ENCODE measurements at regions not wholly inside any gene's neighbourhood (a gene's known extent, or its start where the extent isn't known, plus 50 kb on each side); places are given as distances from the start of the nearest gene placed in this dataset.

GRCh38 chr3:104101736-104102135 is 1265.0 kb upstream of the ALCAM start:
- DNase-seq (ENCODE audit: low spot score) = no peak
- Mint-ChIP-seq H3K27ac (ENCODE audit: unreplicated experiment) (no peak overlapping the region), H3K4me3 (ENCODE audit: unreplicated experiment) (no peak overlapping the region), H3K4me1 (ENCODE audit: low read depth) (no peaks in the 10 kb centered on the region), H3K27me3 (ENCODE audit: low read depth) (no peaks in the 10 kb centered on the region), H3K9me3 (ENCODE audit: low read depth) (peaks cover 2% of the 10 kb centered on the region), H3K36me3 (ENCODE audit: low read depth) (no peaks in the 10 kb centered on the region)
- TF ChIP-seq CTCF (IDR thresholded peaks at IDR 0.05) = no peak

GRCh38 chr3:104102386-104102785 is 1264.3 kb upstream of the ALCAM start:
- Mint-ChIP-seq H3K4me1 (ENCODE audit: low read depth) (no peaks in the 10 kb centered on the region), H3K9me3 (ENCODE audit: low read depth) (peaks cover 2% of the 10 kb centered on the region), H3K4me3 (ENCODE audit: unreplicated experiment) (no peak overlapping the region), H3K27me3 (ENCODE audit: low read depth) (no peaks in the 10 kb centered on the region), H3K36me3 (ENCODE audit: low read depth) (no peaks in the 10 kb centered on the region), H3K27ac (ENCODE audit: unreplicated experiment) (no peak overlapping the region)
- no peak for DNase-seq (ENCODE audit: low spot score)
- peak; percentile 83 for TF ChIP-seq CTCF (IDR thresholded peaks at IDR 0.05)

GRCh38 chr3:104106276-104106675 is 1260.4 kb upstream of the ALCAM start:
- Mint-ChIP-seq H3K4me3 (ENCODE audit: unreplicated experiment) (no peak overlapping the region), H3K4me1 (ENCODE audit: low read depth) (no peaks in the 10 kb centered on the region), H3K9me3 (ENCODE audit: low read depth) (no peaks in the 10 kb centered on the region), H3K36me3 (ENCODE audit: low read depth) (no peaks in the 10 kb centered on the region), H3K27ac (ENCODE audit: unreplicated experiment) (no peak overlapping the region), H3K27me3 (ENCODE audit: low read depth) (no peaks in the 10 kb centered on the region)
- DNase-seq (ENCODE audit: low spot score) = no peak
- TF ChIP-seq CTCF (IDR thresholded peaks at IDR 0.05) = no peak

DNA sequence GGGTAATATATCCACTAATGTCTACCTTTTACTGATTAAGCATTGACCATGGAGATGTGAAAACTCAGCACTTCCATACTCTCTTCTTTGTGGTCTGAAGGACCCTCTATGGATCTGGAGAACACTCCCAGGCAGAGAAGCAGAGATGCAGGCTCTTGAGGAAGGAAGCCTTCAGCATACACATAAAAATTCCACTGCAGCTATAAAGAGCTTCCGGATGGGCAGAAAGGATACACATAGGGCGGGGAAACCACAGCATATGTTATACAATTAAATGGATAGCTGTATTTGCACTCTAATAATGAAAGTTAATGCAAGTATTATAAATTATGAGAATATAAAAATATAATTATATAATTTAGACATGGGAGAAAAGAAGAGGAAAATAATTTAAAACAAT is 1258.2 kb upstream of the ALCAM start:
- H3K4me1 Mint-ChIP-seq (ENCODE audit: low read depth) = no peaks in the 10 kb centered on the region
- H3K36me3 Mint-ChIP-seq (ENCODE audit: low read depth) = no peaks in the 10 kb centered on the region
- H3K9me3 Mint-ChIP-seq (ENCODE audit: low read depth) = no peaks in the 10 kb centered on the region
- DNase-seq (ENCODE audit: low spot score) = no peak
- no peak for TF ChIP-seq CTCF (IDR thresholded peaks at IDR 0.05)
- H3K27ac Mint-ChIP-seq (ENCODE audit: unreplicated experiment) = no peak overlapping the region
- no peaks in the 10 kb centered on the region for H3K27me3 Mint-ChIP-seq (ENCODE audit: low read depth)
- H3K4me3 Mint-ChIP-seq (ENCODE audit: unreplicated experiment) = no peak overlapping the region

- no peaks in the 10 kb centered on the region for H3K4me1 Mint-ChIP-seq (ENCODE audit: low read depth)
Measured at GRCh38 chr3:104126463-104126862, 1240.2 kb upstream of the ALCAM start.

More at GRCh38 chr3:104126463-104126862, 1240.2 kb upstream of the ALCAM start:
- peaks cover 19% of the 10 kb centered on the region for H3K9me3 Mint-ChIP-seq (ENCODE audit: low read depth)
- no peak overlapping the region for H3K4me3 Mint-ChIP-seq (ENCODE audit: unreplicated experiment)
- H3K36me3 Mint-ChIP-seq (ENCODE audit: low read depth) = peaks cover 4% of the 10 kb centered on the region
- DNase-seq (ENCODE audit: low spot score) = no peak
- no peaks in the 10 kb centered on the region for H3K27me3 Mint-ChIP-seq (ENCODE audit: low read depth)
- no peak overlapping the region for H3K27ac Mint-ChIP-seq (ENCODE audit: unreplicated experiment)
- no peak for TF ChIP-seq CTCF (IDR thresholded peaks at IDR 0.05)
